Body of pancreas (tissue), 4 donors: ENCODE measurements at regions not wholly inside any gene's neighbourhood (a gene's known extent, or its start where the extent isn't known, plus 50 kb on each side); places are given as distances from the start of the nearest gene placed in this dataset.
"Not testable (repeated sequence)": the region's sequence is repeated elsewhere in the genome, so short reads cannot be mapped to it uniquely, and the experiment has no call there.

Experiments used
- ATAC-seq: fragments of 150-250 bp; one replicate; pipeline ENCODE4 v1.9.1; 2016
- DNase-seq, 4 donors: peaks; one replicate each; pipeline ENCODE4 v3.0.0-alpha.2; 2019
- H3K27ac ChIP-seq, 4 donors: fragments of 200-600 bp; sonication (generic); 1 replicate in 3 of 4; 2 replicates in 1 of 4; pipeline versions ENCODE4 v1.5.1 to v1.6.1; 2016 to 2019; ENCODE audit warnings: mild to moderate bottlenecking in 1 of 4, mixed read lengths in 1 of 4, moderate library complexity in 1 of 4
- H3K27me3 ChIP-seq, 2 donors: fragments of 200-600 bp; sonication (generic); one replicate each; pipeline ENCODE4 v1.6.0; 2016; ENCODE audit warnings: mild to moderate bottlenecking in 1 of 2
- H3K36me3 ChIP-seq, 2 donors: fragments of 200-600 bp; sonication (generic); replicated peaks in 1 of 2; 2 replicates each; pipeline ENCODE4 v1.5.1; 2016; ENCODE audit warnings: low read depth in 2 of 2; ENCODE audit not compliant: insufficient read depth in 1 of 2
- H3K4me1 ChIP-seq: fragments of 200-600 bp; sonication (generic); one replicate; pipeline ENCODE4 v1.6.0; 2016
- H3K4me3 ChIP-seq, 2 donors: fragments of 200-600 bp; sonication (generic); 1 replicate in 1 of 2; 2 replicates in 1 of 2; pipeline ENCODE4 v1.5.1; 2016 to 2019
- H3K9me3 ChIP-seq, 3 donors: fragments of 200-600 bp; sonication (generic); 1 replicate in 2 of 3; 2 replicates in 1 of 3; pipeline ENCODE4 v1.5.1; 2016
- WGBS, 2 donors: methylation state at CpG; one replicate each; pipeline ENCODE4 v1.1.5; 2017; 5-methylcytosine and 5-hydroxymethylcytosine counted together
- intact Hi-C: fragments of 100-400 bp; cut with DNase I; formaldehyde crosslinking; loops from one replicate; pipeline ENCODE4 v1.15.1; 2023

DNA sequence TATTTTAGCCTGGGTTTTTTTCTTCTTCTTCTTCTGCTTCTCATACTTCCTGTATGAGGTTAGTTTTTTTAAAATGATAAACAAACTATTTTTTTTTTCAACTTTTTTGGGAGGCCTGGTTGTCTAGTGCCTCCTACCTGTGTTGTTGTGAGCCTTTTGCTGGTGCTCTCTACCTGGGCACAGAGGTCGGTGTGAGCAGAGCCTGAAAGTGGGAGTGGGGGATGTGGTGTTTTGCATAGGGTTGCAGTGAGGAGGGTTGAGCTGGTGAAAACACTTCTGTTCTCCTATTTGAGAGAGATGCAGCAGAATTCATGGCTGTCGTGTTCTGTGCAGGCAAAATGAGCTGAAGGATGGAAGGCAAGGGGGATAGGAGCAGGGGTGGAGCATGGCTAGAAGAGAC, 232.7 kb upstream of the PLGLB2 start:
- intact Hi-C loops, DNase-seq, H3K27ac ChIP-seq, H3K27me3 ChIP-seq, H3K9me3 ChIP-seq, H3K4me3 ChIP-seq, H3K4me1 ChIP-seq, ATAC-seq, H3K36me3 ChIP-seq: not testable (repeated sequence)
- 94 to 100% methylated on average over 1 of the region's 2 CpGs for WGBS, 2 donors

DNA sequence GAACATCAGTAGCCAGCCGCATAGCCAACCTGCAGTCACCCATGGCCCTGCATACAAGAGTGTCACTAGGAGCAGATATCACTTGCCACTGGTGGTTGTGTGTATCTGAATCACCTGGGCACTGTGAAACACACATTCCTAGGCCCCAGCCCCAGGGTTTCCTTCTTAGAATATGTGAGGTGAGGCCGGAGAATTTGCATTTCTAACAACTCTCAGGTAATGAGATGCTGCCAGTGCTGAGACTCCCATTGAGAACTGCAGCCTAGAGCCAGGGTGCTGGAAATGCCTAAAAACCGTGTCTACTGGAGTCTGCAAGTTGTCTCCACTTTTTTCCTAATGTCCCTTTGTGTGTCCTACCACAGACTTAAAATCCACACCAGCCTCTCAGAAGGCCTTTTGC, 232.0 kb upstream of the PLGLB2 start:
- H3K4me1 ChIP-seq, H3K9me3 ChIP-seq, DNase-seq, H3K4me3 ChIP-seq, H3K36me3 ChIP-seq, H3K27ac ChIP-seq, H3K27me3 ChIP-seq, intact Hi-C loops, ATAC-seq: not testable (repeated sequence)
- no CpG with 5 or more reads among the region's 3 CpGs for WGBS, 2 donors

DNA sequence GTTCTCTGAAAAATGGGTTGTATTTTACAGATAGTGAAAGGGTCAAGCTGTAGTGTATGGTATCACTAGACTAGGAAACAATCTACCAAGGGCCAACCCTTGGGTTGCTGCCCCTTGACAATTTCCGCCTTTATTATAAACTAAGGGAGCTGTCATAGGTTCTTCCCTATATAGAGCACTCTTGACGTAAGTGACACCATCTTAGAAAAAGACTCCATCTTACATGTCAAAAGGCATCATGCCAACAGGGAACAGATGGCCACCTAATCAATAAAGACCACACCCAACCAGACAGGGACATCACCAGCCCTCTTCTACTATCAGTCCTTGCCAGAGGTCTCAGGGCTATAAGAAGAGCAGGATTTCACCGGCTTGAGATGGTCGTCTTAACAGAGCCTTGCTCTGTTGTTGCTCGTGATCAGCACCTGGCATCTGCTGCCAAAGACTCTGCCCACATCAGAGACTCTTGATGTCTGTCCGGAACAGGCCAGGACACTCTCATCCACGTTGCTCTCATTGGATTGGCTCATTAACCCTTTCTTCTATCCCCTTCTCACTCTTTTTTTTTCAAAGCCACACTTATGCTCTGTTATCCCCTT, 231.4 kb upstream of the PLGLB2 start:
- H3K4me1 ChIP-seq, result not testable (repeated sequence)

DNA sequence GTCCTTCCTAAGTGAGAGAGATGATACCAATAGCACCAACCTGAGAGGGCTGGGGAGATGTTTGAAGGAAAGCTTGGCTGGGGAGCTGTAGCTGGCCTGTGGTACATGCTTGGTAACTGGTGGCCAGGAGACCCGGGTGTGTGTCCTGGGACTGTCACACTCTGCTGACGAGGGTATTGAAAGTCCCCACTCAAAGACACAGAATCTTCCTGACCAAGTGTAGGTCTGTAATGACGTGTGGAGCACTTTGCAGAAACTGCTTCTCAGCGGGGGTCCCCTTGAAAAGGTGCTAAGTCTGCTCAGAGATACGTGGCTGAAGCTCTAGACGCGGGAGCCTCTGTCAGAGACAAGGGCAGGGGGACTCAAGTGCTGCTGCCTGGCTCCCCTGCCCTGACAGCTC, 230.4 kb upstream of the PLGLB2 start:
- 73 to 100% methylated on average over 1 to 2 of the region's 7 CpGs for WGBS, 2 donors
- H3K4me3 ChIP-seq, DNase-seq, H3K36me3 ChIP-seq, ATAC-seq, H3K9me3 ChIP-seq, H3K27me3 ChIP-seq, H3K27ac ChIP-seq, intact Hi-C loops, H3K4me1 ChIP-seq: not testable (repeated sequence)

More for the DNA sequence above, 231.4 kb upstream of the PLGLB2 start:
- H3K9me3 ChIP-seq, H3K36me3 ChIP-seq, ATAC-seq, H3K27ac ChIP-seq, H3K27me3 ChIP-seq, DNase-seq, H3K4me3 ChIP-seq, intact Hi-C loops: not testable (repeated sequence)
- 72 to 82% methylated on average over 5 to 6 of the region's 7 CpGs for WGBS, 2 donors

DNA sequence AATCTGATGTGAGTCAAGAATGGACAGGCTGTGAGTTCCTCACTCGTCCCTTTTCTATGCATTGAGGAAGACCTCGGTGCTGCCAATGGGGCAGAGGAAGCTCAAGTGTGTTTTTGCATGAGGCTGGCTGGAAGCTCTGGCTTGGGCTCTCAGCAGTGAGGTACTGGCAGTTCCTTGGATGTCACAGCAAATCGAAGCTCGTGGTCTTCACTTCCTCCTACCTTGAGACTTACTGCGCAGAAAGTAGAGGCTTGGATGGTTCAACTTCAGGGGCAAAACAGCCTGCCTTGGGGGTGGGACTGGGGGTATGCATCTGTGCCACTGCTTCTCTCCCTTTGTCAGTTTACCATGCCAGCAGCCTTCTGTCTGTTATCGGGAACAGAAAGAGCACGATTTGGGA, 229.8 kb upstream of the PLGLB2 start:
- 82 to 96% methylated on average over 4 to 7 of the region's 7 CpGs for WGBS, 2 donors
- H3K36me3 ChIP-seq, ATAC-seq, H3K27ac ChIP-seq, DNase-seq, H3K9me3 ChIP-seq, H3K4me3 ChIP-seq, H3K4me1 ChIP-seq, H3K27me3 ChIP-seq, intact Hi-C loops: not testable (repeated sequence)

DNA sequence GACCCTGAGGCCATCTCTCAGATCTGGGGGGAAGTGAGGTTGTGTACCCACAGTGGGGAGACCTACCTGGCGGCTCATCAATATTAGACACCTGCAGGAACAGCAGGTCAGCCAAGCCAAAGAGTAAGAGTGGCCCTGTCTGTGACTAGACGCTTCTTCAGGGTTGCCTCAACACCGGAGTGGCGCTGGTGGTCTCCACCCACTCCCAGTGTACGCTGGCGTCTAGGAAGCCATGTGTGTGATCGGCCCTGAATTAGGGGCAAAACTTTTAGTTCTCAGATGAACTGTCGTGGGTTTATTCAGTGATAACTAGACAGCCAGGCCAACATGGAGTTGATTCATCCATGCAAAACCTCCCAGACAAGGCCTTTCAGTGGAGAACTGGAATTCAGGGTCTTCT, 229.3 kb upstream of the PLGLB2 start:
- H3K4me1 ChIP-seq, H3K9me3 ChIP-seq, intact Hi-C loops, DNase-seq, ATAC-seq, H3K36me3 ChIP-seq, H3K4me3 ChIP-seq, H3K27me3 ChIP-seq, H3K27ac ChIP-seq: not testable (repeated sequence)
- WGBS, 2 donors, result 92% methylated on average over 8 of the region's 8 CpGs; no CpG with 5 or more reads in 1 of the 2 donors

DNA sequence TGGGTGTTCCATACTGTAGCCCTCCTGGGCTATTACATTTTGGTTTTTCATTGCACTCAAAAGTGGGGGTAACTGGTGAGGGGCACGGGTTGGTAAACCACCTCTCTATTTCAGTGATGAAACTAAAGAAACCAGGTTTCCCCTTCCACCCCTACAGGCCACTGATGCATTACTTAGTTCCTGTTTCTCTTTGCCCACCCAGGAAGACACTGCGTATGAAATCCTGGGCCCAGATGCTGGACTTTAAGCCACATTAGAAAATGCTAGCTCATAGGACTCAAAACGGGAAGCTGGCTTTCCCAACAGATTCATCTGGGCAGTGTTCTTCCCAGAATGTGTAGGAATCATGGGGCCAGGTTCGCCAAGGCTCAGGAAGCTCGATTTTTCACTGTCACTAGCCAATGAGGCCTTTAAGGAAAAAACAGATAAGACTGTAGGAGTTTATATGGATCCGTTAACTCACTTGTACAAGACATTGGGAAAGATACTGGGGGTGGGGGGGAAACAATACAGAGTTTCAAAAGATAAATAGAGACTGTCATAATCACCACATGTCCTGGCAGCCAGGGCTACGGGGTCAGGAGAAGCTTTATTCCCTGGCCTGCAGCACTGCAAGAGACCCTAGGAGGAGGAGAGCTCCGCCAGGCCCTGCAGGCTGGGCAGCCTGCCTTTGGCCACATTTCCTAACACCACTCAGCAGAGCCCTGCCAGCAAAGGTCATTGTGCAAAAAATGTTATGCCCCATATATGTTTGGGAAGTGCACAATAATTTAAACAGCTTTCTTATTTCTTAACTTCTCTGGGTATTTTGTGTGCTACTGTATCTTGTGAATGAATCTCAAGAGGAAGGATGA, 228.5 kb upstream of the PLGLB2 start:
- ATAC-seq, intact Hi-C loops, H3K27ac ChIP-seq, H3K36me3 ChIP-seq, H3K27me3 ChIP-seq, H3K4me1 ChIP-seq, DNase-seq, H3K4me3 ChIP-seq, H3K9me3 ChIP-seq: not testable (repeated sequence)
- 68 to 86% methylated on average over 4 to 5 of the region's 8 CpGs for WGBS, 2 donors

DNA sequence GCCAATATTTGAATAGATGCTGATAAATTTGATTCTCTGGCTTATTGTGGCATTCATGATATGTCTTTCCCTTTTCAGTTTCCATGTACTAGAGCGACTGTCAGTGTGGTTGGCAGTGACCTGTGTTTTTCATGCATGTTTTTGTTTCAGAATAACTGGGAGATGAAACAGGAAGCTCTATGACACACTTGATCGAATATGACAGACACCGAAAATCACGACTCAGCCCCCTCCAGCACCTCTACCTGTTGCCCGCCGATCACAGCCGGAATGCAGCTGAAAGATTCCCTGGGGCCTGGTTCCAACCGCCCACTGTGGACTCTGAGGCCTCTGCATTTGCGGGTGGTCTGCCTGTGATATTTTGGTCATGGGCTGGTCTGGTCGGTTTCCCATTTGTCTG, 226.8 kb upstream of the PLGLB2 start:
- H3K4me3 ChIP-seq, H3K4me1 ChIP-seq, H3K27ac ChIP-seq, intact Hi-C loops, DNase-seq, H3K9me3 ChIP-seq, H3K36me3 ChIP-seq, ATAC-seq, H3K27me3 ChIP-seq: not testable (repeated sequence)
- 71 to 78% methylated on average over 9 of the region's 10 CpGs for WGBS, 2 donors

DNA sequence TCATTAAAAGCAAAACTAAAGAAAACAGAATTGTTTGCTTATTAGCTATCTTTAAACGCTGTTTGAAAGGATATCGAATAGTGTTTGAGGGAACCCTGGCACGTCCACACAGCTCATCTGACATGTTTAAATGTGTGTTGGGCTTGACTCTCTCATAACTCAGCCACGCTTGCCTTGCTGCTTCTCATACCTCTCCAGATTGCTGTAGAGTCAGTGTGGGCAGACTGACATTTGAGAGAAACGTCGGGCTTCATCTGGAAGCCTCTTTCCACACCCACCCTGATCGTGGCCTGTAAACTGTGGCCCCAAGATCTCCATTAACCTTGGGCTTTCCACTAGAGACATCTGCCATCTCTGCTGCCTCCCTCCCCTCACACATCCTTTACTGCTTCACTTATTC, 226.4 kb upstream of the PLGLB2 start:
- 73% methylated on average over 7 of the region's 7 CpGs; no CpG with 5 or more reads in 1 of the 2 donors for WGBS, 2 donors
- intact Hi-C loops, H3K27me3 ChIP-seq, H3K9me3 ChIP-seq, DNase-seq, H3K4me3 ChIP-seq, ATAC-seq, H3K4me1 ChIP-seq, H3K36me3 ChIP-seq, H3K27ac ChIP-seq: not testable (repeated sequence)

DNA sequence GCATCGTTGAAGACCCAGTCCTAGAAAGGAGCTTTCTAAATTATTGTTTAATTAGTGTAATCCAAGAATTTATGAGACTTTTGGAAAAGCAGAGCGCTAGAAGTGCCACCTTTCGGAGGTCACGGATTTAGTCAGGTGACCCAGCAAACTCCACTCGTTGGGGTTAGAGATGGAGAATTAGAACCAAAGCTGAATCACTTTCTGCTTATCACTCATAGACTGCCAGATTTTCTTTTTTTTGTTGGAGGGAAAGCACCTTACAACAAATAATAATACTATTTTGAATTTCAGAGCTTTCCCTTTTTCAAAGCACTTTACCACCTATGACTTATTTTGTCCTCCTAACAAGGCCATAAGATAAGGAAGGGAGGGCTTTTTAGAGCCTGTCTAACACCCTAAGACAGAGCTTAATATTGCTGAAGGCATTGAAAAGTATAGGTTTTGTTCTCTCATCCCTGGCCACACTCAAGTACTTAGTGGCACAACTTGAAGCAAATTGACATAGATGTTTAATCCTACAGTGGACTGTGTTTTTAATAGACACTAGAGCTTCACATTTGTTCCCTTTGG, 223.2 kb upstream of the PLGLB2 start:
- intact Hi-C loops, H3K9me3 ChIP-seq, H3K4me1 ChIP-seq, H3K4me3 ChIP-seq, H3K36me3 ChIP-seq, ATAC-seq, DNase-seq, H3K27ac ChIP-seq, H3K27me3 ChIP-seq: not testable (repeated sequence)
- WGBS, 2 donors, result 86% methylated on average over 5 of the region's 5 CpGs; no CpG with 5 or more reads in 1 of the 2 donors

DNA sequence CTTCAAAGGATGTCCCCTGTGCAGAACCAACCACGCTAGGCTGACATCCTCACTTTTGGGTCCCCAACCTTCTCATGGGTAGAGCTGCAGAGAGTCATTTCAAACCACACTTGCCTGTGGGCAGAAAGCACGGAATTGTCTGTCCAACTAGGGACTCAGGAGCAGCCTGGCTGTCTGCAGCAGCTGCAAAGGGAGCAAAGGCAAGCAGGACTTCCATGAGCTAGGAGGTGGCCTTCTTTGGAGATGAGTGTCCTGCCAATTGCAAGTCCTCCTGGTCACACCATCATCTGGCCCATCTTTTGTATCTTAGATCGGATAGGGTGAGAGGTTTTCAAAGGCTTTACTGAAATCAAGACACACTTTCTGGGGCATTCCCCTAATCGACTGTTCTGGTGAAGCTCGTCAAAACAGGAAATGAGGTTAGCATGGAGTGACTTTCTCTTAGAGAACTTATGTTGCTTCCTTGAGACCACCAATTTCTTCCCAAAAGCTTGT, 222.3 kb upstream of the PLGLB2 start:
- H3K36me3 ChIP-seq, H3K27ac ChIP-seq, intact Hi-C loops, H3K4me1 ChIP-seq, DNase-seq, H3K9me3 ChIP-seq, H3K4me3 ChIP-seq, H3K27me3 ChIP-seq, ATAC-seq: not testable (repeated sequence)
- WGBS, 2 donors, result no CpG with 5 or more reads among the region's 5 CpGs
